VCaP (cell line): ENCODE measurements at regions not wholly inside any gene's neighbourhood (a gene's known extent, or its start where the extent isn't known, plus 50 kb on each side); places are given as distances from the start of the nearest gene placed in this dataset.
A peak's percentile ranks its signal among the peaks of the same experiment; 100 is the strongest.

Source experiments
- H3K27ac ChIP-seq: fragments of 450-650 bp; 2 replicates; pipeline ENCODE4 v1.5.1; 2017
- TF ChIP-seq, protein P1 (sequence below): fragments of 450-650 bp; conservative IDR thresholded peaks from 2 replicates; pipeline ENCODE4 v1.5.1; 2017; ENCODE audit warnings: mild to moderate bottlenecking, moderate library complexity

DNA sequence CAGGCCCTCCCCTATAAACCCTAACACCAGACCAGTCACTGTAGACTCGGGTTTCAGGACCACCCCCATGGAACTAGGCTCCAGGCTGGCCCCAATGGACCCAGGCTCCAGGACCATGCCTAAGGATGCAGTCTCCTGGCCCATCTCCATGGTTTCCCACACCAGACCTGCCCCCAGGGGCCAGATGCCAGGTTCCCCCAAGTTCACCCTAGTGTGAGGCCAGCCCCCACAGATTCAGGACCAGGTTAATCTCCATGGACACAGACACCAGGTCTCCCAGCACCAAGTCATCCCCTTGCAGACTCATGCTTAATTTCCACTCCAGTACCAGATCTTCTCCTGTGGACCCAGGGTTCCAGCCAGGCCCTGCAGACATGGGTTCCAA, 103.8 kb upstream of the LANCL2 start:
- H3K27ac ChIP-seq: no peak overlapping the region
- TF ChIP-seq, protein P1, sequence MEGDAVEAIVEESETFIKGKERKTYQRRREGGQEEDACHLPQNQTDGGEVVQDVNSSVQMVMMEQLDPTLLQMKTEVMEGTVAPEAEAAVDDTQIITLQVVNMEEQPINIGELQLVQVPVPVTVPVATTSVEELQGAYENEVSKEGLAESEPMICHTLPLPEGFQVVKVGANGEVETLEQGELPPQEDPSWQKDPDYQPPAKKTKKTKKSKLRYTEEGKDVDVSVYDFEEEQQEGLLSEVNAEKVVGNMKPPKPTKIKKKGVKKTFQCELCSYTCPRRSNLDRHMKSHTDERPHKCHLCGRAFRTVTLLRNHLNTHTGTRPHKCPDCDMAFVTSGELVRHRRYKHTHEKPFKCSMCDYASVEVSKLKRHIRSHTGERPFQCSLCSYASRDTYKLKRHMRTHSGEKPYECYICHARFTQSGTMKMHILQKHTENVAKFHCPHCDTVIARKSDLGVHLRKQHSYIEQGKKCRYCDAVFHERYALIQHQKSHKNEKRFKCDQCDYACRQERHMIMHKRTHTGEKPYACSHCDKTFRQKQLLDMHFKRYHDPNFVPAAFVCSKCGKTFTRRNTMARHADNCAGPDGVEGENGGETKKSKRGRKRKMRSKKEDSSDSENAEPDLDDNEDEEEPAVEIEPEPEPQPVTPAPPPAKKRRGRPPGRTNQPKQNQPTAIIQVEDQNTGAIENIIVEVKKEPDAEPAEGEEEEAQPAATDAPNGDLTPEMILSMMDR: no peak

DNA sequence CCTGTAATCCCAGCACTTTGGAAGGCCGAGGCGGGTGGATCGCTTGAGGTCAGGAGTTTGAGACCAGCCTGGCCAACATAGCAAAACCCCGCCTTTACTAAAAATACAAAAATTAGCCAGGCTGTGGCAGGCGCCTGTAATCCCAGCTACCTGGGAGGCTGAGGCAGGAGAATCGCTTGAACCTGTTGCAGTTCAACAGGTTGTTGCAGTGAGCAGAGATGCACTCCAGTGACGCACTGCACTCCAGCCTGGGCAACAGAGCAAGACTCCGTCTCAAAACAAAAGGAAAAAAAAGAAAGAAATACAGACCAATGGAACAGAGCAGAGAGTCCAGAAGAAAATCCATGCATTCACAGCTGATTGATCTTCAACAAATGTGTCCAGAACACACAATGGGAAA, 99.8 kb upstream of the LANCL2 start:
- H3K27ac ChIP-seq: peak overlapping the region; percentile 69

DNA sequence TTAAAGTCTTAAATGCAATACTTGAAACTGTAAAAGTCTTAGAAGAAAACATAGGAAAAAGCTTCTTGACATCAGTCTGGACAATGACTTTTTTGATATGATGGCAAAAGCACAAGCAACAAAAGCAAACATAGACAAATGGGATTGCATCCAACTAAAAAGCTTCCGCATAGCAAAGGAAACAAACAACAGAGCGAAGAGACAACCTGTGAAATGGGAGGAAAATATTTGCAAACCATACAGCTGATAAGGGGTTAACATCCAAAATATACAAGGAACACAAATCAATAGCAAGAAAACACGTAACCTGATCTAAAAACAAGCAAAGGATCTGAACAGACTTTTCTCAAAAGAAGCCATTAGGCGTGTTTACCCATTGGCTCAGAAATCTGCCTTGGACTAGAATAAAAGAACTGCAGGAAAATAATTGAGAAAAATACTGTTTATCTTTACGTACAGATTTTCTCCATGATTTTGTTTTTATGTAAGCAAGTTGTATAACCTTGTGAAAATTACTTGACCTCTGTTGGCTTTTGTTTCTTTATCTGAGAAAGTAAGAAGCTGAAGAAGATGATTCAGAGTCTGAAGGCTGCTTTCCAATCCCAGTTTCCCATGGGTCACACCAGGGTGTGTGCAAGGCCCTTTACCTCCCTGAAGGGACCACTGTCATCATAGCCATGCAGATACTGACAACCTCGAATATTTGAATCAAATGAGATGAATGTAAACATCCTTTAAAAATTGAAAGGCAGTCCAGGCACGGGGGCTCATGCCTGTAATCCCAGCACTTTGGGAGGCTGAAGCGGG, 99.1 kb upstream of the LANCL2 start:
- TF ChIP-seq, protein P1: no peak
- H3K27ac ChIP-seq: peak overlapping the region; percentile 69

DNA sequence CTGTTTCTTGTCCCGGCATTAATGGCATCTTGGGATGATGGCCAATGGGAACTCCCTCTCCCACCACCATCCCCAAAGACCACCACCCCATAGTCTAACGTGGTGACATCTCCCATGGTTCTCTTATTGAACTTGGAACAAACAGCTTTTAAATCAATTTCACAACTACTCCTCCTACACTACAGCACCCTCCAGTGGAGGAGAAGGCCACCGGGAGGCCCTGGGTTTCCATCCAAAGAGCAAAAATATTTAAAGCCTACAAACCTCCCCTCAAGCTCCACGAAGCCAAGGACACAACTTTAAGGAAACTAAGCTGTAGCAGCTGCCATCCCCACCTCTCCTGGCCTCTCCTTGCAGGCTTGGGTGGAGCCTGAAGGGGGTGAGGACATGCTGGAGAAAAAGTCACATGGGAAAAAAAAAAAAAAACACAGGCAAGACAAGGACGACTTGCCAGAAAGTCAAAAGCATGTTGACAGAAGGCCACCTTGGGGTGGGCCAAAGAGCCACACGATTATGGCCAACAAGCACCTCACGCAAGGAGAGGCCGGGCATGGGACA, 94.0 kb upstream of the LANCL2 start:
- TF ChIP-seq, protein P1: no peak; the same call in 1 of the 2 replicates
- peak overlapping the region; percentile 46 for H3K27ac ChIP-seq

DNA sequence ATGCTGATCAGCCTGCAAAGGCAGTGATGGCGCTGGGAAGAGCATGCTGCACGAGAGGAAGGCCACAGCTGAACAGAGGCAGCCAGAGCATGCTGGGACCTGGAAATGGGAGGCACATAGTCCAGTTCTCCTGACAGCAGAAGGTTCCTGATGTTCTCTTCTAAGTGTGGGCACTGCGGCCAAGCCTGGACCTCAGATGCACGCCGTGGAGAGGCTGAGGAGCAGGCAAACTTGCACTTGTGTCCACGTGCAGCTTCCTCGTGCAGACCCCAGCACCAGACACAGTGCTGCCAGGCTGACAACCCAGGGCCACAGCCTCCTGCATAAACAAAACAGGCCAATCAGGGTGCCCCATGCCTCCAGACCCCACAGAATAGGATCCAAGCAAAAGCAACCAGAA, 93.5 kb upstream of the LANCL2 start:
- TF ChIP-seq, protein P1: no peak
- H3K27ac ChIP-seq: peak overlapping the region; percentile 46

DNA sequence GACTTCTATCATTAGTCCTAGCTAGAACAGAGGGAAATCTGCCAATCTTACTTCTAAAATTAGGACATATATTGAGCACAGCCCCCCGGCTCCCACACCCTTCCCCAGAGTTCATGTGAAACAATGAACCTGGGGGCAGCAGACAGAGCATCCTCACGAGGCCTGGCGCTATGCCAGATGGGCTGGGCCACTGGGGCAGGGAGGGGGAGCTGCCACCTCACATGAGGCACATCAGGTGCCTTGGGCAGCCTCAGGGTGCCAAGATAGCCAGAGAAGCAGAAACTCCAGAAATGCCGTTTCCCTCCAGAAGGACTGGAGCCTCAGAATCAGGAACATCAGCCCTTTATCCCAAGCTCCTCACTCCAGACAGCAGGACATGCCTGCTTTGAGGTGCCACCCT, 92.8 kb upstream of the LANCL2 start:
- TF ChIP-seq, protein P1: no peak
- H3K27ac ChIP-seq: peak overlapping the region; percentile 46

DNA sequence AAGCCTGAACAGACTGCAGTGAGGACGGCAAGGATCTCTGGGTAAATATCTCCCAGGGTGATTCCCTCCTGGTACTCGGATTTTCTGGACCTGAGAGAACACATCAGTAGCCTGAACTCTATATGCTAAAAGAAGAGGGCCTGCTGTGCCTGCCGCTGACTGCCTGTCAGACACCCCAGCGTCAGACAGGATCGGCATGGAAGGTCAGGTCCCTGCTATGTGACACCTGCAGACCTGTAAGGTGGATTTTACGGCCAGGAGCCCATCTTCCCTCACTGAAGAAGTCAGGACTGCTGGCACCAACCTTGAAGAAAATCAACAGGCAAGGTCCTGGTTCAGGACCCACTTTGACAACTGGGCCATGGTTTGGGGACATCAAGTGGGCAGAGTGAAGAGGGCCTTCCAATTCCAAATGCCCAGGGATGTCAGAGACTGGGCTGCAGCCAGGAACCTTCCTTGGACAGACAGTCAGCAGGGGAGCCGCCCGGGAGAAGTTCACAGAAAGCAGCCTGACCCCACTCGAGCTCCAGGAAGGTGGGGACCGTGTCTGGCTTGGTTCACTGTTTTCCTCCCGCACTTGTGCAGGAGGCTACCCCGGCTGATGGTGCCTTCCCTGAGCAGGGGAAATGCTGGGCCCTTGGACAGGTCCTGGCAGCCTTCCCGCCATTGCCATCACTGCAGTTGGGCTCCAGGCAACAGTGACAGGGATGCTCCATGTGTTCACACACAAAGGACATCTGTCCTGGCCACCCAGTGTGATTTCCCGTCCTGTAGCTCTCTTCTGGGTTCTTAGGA, 91.8 kb upstream of the LANCL2 start:
- no peak overlapping the region for H3K27ac ChIP-seq
- TF ChIP-seq, protein P1: no peak

DNA sequence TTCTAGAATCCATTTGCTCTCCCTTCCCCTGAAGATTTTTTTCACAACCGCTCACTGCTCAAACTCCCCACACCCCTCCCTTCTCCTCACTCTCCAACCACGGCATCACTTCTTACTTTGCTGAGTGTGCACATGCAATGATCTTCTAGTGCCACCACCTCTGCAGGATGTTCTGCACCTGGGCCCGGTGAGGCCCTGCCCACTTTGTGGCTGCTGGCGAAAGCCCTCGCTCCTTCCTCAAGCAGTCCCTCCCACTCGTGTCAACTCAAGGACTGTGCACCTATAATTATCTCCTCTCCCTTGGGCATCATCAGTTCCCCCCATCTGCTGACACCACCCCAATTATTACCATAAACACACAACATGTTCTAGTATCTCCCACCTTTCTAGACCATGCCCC, 91.0 kb upstream of the LANCL2 start:
- no peak overlapping the region for H3K27ac ChIP-seq
- TF ChIP-seq, protein P1: no peak
